Tibial artery (tissue), 4 donors: ENCODE measurements at regions not wholly inside any gene's neighbourhood (a gene's known extent, or its start where the extent isn't known, plus 50 kb on each side); places are given as distances from the start of the nearest gene placed in this dataset.

Experiments
- DNase-seq, 2 donors: peaks; one replicate each; pipeline ENCODE4 v3.0.0-alpha.2; 2019
- H3K27ac ChIP-seq, 2 donors: fragments of 200-600 bp; sonication (generic) in 1 of 2; 1 replicate in 1 of 2; 2 replicates in 1 of 2; pipeline ENCODE4 v1.5.1; 2018 to 2019; ENCODE audit warnings: mild to moderate bottlenecking in 1 of 2
- H3K27me3 ChIP-seq, 2 donors: fragments of 200-600 bp; sonication (generic) in 1 of 2; one replicate each; pipeline versions ENCODE4 v1.5.1 to v1.6.0; 2016 to 2019
- H3K36me3 ChIP-seq, 3 donors: fragments of 200-600 bp; sonication (generic) in 2 of 3; one replicate each; pipeline ENCODE4 v1.5.1; 2016 to 2019; ENCODE audit warnings: mild to moderate bottlenecking in 2 of 3
- H3K4me1 ChIP-seq, 4 donors: fragments of 200-600 bp; sonication (generic) in 2 of 4; 1 replicate in 3 of 4; 2 replicates in 1 of 4; pipeline ENCODE4 v1.5.1; 2016 to 2019
- H3K4me3 ChIP-seq, 2 donors: fragments of 200-600 bp; sonication (generic) in 1 of 2; 1 replicate in 1 of 2; 2 replicates in 1 of 2; pipeline ENCODE4 v1.5.1; 2018 to 2019; ENCODE audit warnings: mild to moderate bottlenecking in 2 of 2
- H3K9me3 ChIP-seq, 3 donors: fragments of 200-600 bp; sonication (generic) in 1 of 3; one replicate each; pipeline ENCODE4 v1.5.1; 2016 to 2019
- intact Hi-C: fragments of 100-400 bp; cut with DNase I; formaldehyde crosslinking; loops from one replicate; pipeline ENCODE4 v1.15.0; 2023; ENCODE audit warnings: low total_unique reads
- TF ChIP-seq, protein P1 (sequence below), 2 experiments: fragments of 200-600 bp in 1 of 2; fragments of 450-650 bp in 1 of 2; IDR thresholded peaks; one replicate each; pipeline ENCODE4 v1.5.1; 2017 to 2019; ENCODE audit warnings: antibody characterized with exemption in 2 of 2, mild to moderate bottlenecking in 1 of 2, moderate library complexity in 1 of 2

DNA sequence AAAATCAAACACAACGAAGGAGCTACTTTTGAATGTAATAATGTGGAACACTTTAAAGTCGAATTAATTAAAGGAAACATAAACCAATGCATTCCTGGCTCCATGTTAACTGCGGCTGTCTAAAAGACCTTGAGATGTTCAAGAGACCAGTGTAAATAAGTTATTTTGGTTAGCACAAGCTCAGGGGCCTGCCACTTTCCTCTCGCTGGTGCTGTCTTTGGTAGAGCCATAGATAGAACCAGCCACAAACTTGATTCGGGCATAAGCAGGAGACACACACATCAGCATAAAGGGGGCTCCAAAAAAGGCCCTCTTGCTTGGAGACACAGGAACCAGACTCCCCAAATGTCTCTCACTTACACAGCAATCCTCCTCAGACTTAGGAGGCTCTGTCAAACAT, 121.6 kb upstream of the TBX20 start:
- intact Hi-C loops = no loop called here
- Histone ChIP-seq H3K27ac (no peak overlapping the region), H3K27me3 (peaks cover 0 to 4% of the 10 kb centered on the region in 2 donors), H3K36me3 (no peaks in the 10 kb centered on the region), H3K9me3 (no peaks in the 10 kb centered on the region), H3K4me1 (no peaks in the 10 kb centered on the region), H3K4me3 (no peak overlapping the region)
- TF ChIP-seq, protein P1, sequence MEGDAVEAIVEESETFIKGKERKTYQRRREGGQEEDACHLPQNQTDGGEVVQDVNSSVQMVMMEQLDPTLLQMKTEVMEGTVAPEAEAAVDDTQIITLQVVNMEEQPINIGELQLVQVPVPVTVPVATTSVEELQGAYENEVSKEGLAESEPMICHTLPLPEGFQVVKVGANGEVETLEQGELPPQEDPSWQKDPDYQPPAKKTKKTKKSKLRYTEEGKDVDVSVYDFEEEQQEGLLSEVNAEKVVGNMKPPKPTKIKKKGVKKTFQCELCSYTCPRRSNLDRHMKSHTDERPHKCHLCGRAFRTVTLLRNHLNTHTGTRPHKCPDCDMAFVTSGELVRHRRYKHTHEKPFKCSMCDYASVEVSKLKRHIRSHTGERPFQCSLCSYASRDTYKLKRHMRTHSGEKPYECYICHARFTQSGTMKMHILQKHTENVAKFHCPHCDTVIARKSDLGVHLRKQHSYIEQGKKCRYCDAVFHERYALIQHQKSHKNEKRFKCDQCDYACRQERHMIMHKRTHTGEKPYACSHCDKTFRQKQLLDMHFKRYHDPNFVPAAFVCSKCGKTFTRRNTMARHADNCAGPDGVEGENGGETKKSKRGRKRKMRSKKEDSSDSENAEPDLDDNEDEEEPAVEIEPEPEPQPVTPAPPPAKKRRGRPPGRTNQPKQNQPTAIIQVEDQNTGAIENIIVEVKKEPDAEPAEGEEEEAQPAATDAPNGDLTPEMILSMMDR (IDR thresholded peaks at IDR 0.05) = no peak
- DNase-seq = no peak

DNA sequence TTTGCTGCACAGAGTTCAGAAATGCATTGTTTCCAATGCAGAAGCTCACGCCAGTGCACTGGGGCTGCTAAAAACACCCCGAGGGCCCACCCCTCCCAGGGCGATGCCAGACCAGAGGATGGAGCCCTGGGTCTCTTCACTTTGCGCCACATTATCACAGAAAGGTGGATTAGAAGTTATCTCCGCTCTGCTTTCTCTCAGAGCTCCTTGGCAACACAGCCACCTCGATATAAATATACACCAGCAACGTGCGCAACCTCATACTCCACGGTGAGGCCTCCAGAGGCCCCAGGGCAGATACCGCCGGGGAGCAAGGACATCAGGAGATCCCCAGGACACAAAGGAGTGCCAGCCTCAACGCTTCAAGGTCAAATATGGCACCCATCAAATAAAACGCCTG, 121.0 kb upstream of the TBX20 start:
- DNase-seq = no peak
- no peak overlapping the region for H3K4me3 ChIP-seq
- no peak overlapping the region for H3K27ac ChIP-seq
- intact Hi-C loops = no loop called here
- TF ChIP-seq, protein P1 (IDR thresholded peaks at IDR 0.05) = no peak
- H3K4me1 ChIP-seq = no peaks in the 10 kb centered on the region
- no peaks in the 10 kb centered on the region for H3K9me3 ChIP-seq
- peaks cover 0 to 4% of the 10 kb centered on the region in 2 donors for H3K27me3 ChIP-seq
- no peaks in the 10 kb centered on the region for H3K36me3 ChIP-seq

DNA sequence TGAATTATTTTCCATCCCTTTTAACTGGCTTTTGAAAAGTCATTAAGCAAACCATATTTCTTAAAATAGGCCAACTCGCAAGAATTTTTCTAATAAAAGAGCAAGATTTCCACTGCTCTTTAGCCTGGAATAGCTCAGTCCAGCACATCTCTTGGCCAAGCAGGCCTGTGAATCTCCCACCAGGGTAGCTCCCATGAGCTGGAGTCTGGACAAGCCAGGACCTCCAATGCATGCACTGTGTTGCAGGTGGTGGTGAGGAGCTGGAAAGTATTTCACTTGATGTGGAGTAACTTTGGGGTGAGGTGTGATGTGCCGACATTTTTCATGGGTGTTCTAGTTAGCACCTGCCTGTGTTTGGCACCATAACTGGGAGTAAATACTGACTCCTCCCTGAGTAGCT, 117.3 kb upstream of the TBX20 start:
- no peak for DNase-seq
- H3K4me1 ChIP-seq = no peaks in the 10 kb centered on the region
- H3K27ac ChIP-seq = no peak overlapping the region
- intact Hi-C loops = no loop called here
- no peaks in the 10 kb centered on the region for H3K27me3 ChIP-seq
- H3K9me3 ChIP-seq = no peaks in the 10 kb centered on the region
- no peaks in the 10 kb centered on the region for H3K36me3 ChIP-seq
- TF ChIP-seq, protein P1 (IDR thresholded peaks at IDR 0.05) = no peak
- H3K4me3 ChIP-seq = no peak overlapping the region

DNA sequence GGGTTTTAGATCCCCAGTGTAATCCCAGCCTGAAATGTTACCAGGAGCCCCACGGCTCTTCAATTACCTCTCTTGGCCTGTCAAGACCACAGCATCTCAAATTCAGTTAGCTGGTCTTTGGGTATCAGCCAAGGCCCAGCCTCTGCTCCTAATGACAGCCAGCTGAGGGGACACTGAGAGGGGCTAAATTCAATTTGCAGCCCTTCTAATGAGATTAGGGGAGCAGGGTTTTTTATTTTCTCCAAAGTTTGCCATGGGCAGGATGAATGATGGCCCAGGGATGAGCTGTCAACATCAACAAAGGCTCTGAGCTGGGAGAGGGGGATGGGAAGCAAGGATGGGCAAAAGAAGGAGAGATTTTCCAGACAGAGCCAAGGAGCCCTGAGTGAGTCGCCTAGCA, 116.8 kb upstream of the TBX20 start:
- TF ChIP-seq, protein P1 (IDR thresholded peaks at IDR 0.05) = no peak

DNA sequence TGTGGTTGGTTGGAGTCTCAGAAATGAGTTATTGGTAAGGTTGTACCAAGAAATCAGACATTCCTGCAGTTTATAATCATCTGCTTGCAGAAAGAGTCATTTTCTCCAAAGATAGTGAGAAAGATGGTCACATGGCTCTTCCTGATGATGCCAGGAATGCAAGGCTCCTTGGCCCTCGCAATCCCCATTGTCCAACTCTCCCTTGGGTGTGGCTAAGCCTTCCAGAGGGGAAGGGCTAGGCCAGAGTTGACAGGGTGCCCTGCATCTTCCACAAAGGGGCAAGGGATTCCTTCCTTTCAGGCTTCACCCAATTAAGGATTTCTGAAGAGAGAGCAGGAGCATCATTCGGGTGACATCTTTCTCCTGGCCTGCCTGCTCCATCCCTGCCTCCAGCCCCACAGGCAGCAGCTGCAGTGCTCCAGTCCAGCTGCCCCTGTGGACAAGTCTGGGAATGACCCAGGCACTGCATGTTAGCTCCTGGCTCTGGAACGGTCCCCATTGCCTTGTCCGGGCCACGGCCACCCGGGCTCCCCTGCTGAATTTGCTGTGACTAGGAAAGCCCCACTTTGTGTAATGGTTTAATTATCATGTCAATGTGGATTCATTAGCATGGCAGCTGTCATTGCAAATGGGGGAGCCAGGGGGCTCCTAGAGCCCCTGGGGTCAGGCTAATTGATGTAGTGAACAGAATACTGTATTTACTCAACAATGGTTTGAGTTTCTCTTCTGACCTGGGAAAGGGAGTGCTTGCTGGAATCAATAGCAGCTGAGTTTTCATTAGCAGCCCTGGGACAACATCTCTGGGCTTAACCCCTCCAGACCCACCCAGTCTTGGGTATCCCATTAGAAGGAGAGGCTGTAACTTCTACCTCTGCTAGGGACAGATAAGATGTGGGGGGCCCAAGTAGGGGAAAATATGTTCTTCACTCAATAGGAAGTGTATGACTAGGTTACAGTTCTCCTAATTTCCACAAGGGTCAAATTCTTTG, 112.6 kb upstream of the TBX20 start:
- intact Hi-C loops = no loop called here
- TF ChIP-seq, protein P1 (IDR thresholded peaks at IDR 0.05) = no peak
- Histone ChIP-seq H3K4me3 (no peak overlapping the region), H3K27ac (no peak overlapping the region), H3K4me1 (no peaks in the 10 kb centered on the region), H3K27me3 (no peaks in the 10 kb centered on the region), H3K36me3 (no peaks in the 10 kb centered on the region), H3K9me3 (no peaks in the 10 kb centered on the region)
- no peak for DNase-seq

More for the DNA sequence above, 116.8 kb upstream of the TBX20 start:
- Histone ChIP-seq H3K4me3 (no peak overlapping the region), H3K9me3 (no peaks in the 10 kb centered on the region), H3K4me1 (no peaks in the 10 kb centered on the region), H3K36me3 (no peaks in the 10 kb centered on the region), H3K27ac (no peak overlapping the region), H3K27me3 (no peaks in the 10 kb centered on the region)
- intact Hi-C loops = no loop called here
- DNase-seq = no peak
